H9 (cell line): ENCODE measurements at regions not wholly inside any gene's neighbourhood (a gene's known extent, or its start where the extent isn't known, plus 50 kb on each side); places are given as distances from the start of the nearest gene placed in this dataset.

ENCODE experiments used
- DNase-seq: peaks from one replicate; pipeline ENCODE4 v3.0.0-alpha.2; 2017
- H2AFZ ChIP-seq: one replicate; pipeline ENCODE4 v1.6.1; 2013; ENCODE audit warnings: mild to moderate bottlenecking, low read length, control low read depth, moderate library complexity
- H2AK5ac ChIP-seq: 2 replicates; pipeline ENCODE4 v1.6.1; 2013; ENCODE audit warnings: low read length, control low read depth, mixed read lengths; ENCODE audit not compliant: insufficient read length
- H2BK120ac ChIP-seq: one replicate; pipeline ENCODE4 v1.6.1; 2013; ENCODE audit warnings: low read depth, mild to moderate bottlenecking, low read length, control low read depth, inconsistent platforms; ENCODE audit not compliant: poor library complexity, severe bottlenecking
- H2BK12ac ChIP-seq: 2 replicates; pipeline ENCODE4 v1.6.1; 2013; ENCODE audit warnings: low read length, control low read depth, mixed read lengths, low read depth; ENCODE audit not compliant: insufficient read length
- H2BK15ac ChIP-seq: 2 replicates; pipeline ENCODE4 v1.6.1; 2013; ENCODE audit warnings: low read depth, low read length, control low read depth
- H2BK20ac ChIP-seq: one replicate; pipeline ENCODE4 v1.6.1; 2013; ENCODE audit warnings: low read depth, mild to moderate bottlenecking, low read length, control low read depth, inconsistent platforms; ENCODE audit not compliant: poor library complexity, severe bottlenecking
- H2BK5ac ChIP-seq: 2 replicates; pipeline ENCODE4 v1.6.1; 2013; ENCODE audit warnings: low read length, control low read depth, mixed read lengths; ENCODE audit not compliant: insufficient read length
- H3K14ac ChIP-seq: 2 replicates; pipeline ENCODE4 v1.6.1; 2013; ENCODE audit warnings: low read length, control low read depth; ENCODE audit not compliant: insufficient read depth
- H3K18ac ChIP-seq: 2 replicates; pipeline ENCODE4 v1.6.1; 2013; ENCODE audit warnings: low read depth, mild to moderate bottlenecking, mixed read lengths, low read length, control low read depth; ENCODE audit not compliant: insufficient read length
- H3K23ac ChIP-seq: 2 replicates; pipeline ENCODE4 v1.6.1; 2013; ENCODE audit warnings: low read length, control low read depth, mixed read lengths, low read depth; ENCODE audit not compliant: insufficient read length
- H3K23me2 ChIP-seq: 2 replicates; pipeline ENCODE4 v1.6.1; 2013; ENCODE audit warnings: low read depth, mild to moderate bottlenecking, mixed read lengths, low read length, control low read depth; ENCODE audit not compliant: insufficient read length, poor library complexity, severe bottlenecking
- H3K27ac ChIP-seq: 2 replicates; pipeline ENCODE4 v1.5.1; 2013; ENCODE audit warnings: low read length, control low read depth, mixed read lengths, low read depth; ENCODE audit not compliant: insufficient read length
- H3K27me3 ChIP-seq: 2 replicates; pipeline ENCODE4 v1.6.1; 2013; ENCODE audit warnings: low read length, control low read depth, inconsistent platforms; ENCODE audit not compliant: insufficient read depth
- H3K4ac ChIP-seq: 2 replicates; pipeline ENCODE4 v1.6.1; 2013; ENCODE audit warnings: low read depth, mild to moderate bottlenecking, control low read depth, inconsistent platforms, low read length, moderate library complexity
- H3K4me1 ChIP-seq: 2 replicates; pipeline ENCODE4 v1.6.1; 2013; ENCODE audit warnings: low read length, control low read depth, inconsistent platforms; ENCODE audit not compliant: insufficient read depth
- H3K4me2 ChIP-seq: 2 replicates; pipeline ENCODE4 v1.6.1; 2013; ENCODE audit warnings: low read length, control low read depth, mixed read lengths; ENCODE audit not compliant: insufficient read length, insufficient read depth
- H3K56ac ChIP-seq: 2 replicates; pipeline ENCODE4 v1.6.1; 2013; ENCODE audit warnings: low read depth, mild to moderate bottlenecking, mixed read lengths, low read length, control low read depth; ENCODE audit not compliant: insufficient read length
- H3K79me1 ChIP-seq: 2 replicates; pipeline ENCODE4 v1.6.1; 2013; ENCODE audit warnings: low read depth, mild to moderate bottlenecking, moderate library complexity, low read length, control low read depth, inconsistent platforms; ENCODE audit not compliant: insufficient read depth, poor library complexity, severe bottlenecking
- H3K79me2 ChIP-seq: 2 replicates; pipeline ENCODE4 v1.6.1; 2013; ENCODE audit warnings: low read length, control low read depth, inconsistent platforms; ENCODE audit not compliant: insufficient read depth
- H3K9ac ChIP-seq: 2 replicates; pipeline ENCODE4 v1.6.1; 2013; ENCODE audit warnings: low read length, control low read depth, mixed read lengths; ENCODE audit not compliant: insufficient read length; ENCODE audit errors: extremely low read depth
- H3K9me3 ChIP-seq: one replicate; pipeline ENCODE4 v1.6.1; 2013; ENCODE audit warnings: low read depth, low read length, inconsistent platforms; ENCODE audit not compliant: control insufficient read depth
- H3T11ph ChIP-seq: one replicate; pipeline ENCODE4 v1.6.1; 2013; ENCODE audit warnings: mild to moderate bottlenecking, low read length, control low read depth, inconsistent platforms
- H4K20me1 ChIP-seq: one replicate; pipeline ENCODE4 v1.6.1; 2013; ENCODE audit not compliant: control insufficient read depth, insufficient read length, insufficient read depth
- H4K5ac ChIP-seq: 2 replicates; pipeline ENCODE4 v1.6.1; 2013; ENCODE audit warnings: low read depth, mild to moderate bottlenecking, mixed read lengths, low read length, control low read depth; ENCODE audit not compliant: insufficient read length
- H4K8ac ChIP-seq: replicated peaks from 2 replicates; pipeline ENCODE4 v1.6.1; 2013; ENCODE audit warnings: low read length, control low read depth, mixed read lengths, low read depth; ENCODE audit not compliant: insufficient read length
- H4K91ac ChIP-seq: 2 replicates; pipeline ENCODE4 v1.6.1; 2013; ENCODE audit warnings: low read depth, mild to moderate bottlenecking, moderate library complexity, mixed read lengths, low read length, control low read depth; ENCODE audit not compliant: insufficient read length
- H3K27ac Mint-ChIP-seq, 3 experiments: 2 replicates in 2 of 3; 3 replicates in 1 of 3; pipeline ENCODE4 v1.8.0; 2020 to 2021; ENCODE audit warnings: mixed read lengths in 3 of 3, mild to moderate bottlenecking in 1 of 3, moderate library complexity in 1 of 3
- H3K27me3 Mint-ChIP-seq: 2 replicates; pipeline ENCODE4 v1.8.0; 2021; ENCODE audit warnings: low read depth, mild to moderate bottlenecking, moderate library complexity, mixed read lengths
- H3K36me3 Mint-ChIP-seq, 3 experiments: 2 replicates in 2 of 3; 3 replicates in 1 of 3; pipeline ENCODE4 v1.8.0; 2020 to 2021; ENCODE audit warnings: low read depth in 3 of 3, mixed read lengths in 3 of 3; ENCODE audit not compliant: insufficient read depth in 1 of 3
- H3K4me1 Mint-ChIP-seq, 2 experiments: 2 replicates each; pipeline ENCODE4 v1.8.0; 2020; ENCODE audit warnings: mixed read lengths in 2 of 2
- H3K4me3 Mint-ChIP-seq, 2 experiments: 2 replicates in 1 of 2; 3 replicates in 1 of 2; pipeline ENCODE4 v1.8.0; 2020 to 2021; ENCODE audit warnings: mild to moderate bottlenecking in 2 of 2, mixed read lengths in 2 of 2, moderate library complexity in 1 of 2
- H3K9me3 Mint-ChIP-seq, 2 experiments: 2 replicates in 1 of 2; 3 replicates in 1 of 2; pipeline ENCODE4 v1.8.0; 2020; ENCODE audit warnings: mild to moderate bottlenecking in 2 of 2, mixed read lengths in 2 of 2, moderate library complexity in 1 of 2
- WGBS: extraction: QIAGEN DNeasy Blood & Tissue Kit; methylation state at CpG from one replicate; pipeline ENCODE4 v1.1.7; 2013; ENCODE audit warnings: missing lambda C conversion rate, low lambda C conversion rate, mixed read lengths; ENCODE audit not compliant: insufficient read length; ENCODE audit errors: extremely low coverage; 5-methylcytosine and 5-hydroxymethylcytosine counted together
- TF ChIP-seq, protein P1 (sequence below): fragments of 200-600 bp; sonication (generic); conservative IDR thresholded peaks from 3 replicates; pipeline ENCODE4 v1.8.0; 2021; ENCODE audit warnings: antibody characterized with exemption, mild to moderate bottlenecking

GRCh38 chr20:63108247-63108646 lies 101.5 kb upstream of the BHLHE23 start:
- H3K4me2 ChIP-seq = no peak overlapping the region
- H3K23me2 ChIP-seq = peaks cover under 1% of the 10 kb centered on the region
- H4K5ac ChIP-seq = no peak overlapping the region
- H3K27me3 Mint-ChIP-seq = peaks cover 74% of the 10 kb centered on the region
- H3T11ph ChIP-seq = no peak overlapping the region
- no peak overlapping the region for H3K4me3 Mint-ChIP-seq
- H2BK12ac ChIP-seq = no peak overlapping the region
- no peaks in the 10 kb centered on the region for H3K27me3 ChIP-seq
- TF ChIP-seq, protein P1, sequence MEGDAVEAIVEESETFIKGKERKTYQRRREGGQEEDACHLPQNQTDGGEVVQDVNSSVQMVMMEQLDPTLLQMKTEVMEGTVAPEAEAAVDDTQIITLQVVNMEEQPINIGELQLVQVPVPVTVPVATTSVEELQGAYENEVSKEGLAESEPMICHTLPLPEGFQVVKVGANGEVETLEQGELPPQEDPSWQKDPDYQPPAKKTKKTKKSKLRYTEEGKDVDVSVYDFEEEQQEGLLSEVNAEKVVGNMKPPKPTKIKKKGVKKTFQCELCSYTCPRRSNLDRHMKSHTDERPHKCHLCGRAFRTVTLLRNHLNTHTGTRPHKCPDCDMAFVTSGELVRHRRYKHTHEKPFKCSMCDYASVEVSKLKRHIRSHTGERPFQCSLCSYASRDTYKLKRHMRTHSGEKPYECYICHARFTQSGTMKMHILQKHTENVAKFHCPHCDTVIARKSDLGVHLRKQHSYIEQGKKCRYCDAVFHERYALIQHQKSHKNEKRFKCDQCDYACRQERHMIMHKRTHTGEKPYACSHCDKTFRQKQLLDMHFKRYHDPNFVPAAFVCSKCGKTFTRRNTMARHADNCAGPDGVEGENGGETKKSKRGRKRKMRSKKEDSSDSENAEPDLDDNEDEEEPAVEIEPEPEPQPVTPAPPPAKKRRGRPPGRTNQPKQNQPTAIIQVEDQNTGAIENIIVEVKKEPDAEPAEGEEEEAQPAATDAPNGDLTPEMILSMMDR = no peak
- no peaks in the 10 kb centered on the region for H4K20me1 ChIP-seq
- H3K18ac ChIP-seq = no peak overlapping the region
- H3K79me2 ChIP-seq = no peaks in the 10 kb centered on the region
- H3K4me1 Mint-ChIP-seq = no peaks in the 10 kb centered on the region
- peaks cover 9 to 22% of the 10 kb centered on the region in 2 experiments; a peak in 4 of 5 replicates for H3K9me3 Mint-ChIP-seq
- no peak overlapping the region for H2BK5ac ChIP-seq
- H3K27ac Mint-ChIP-seq = no peak overlapping the region
- no peak overlapping the region for H3K9ac ChIP-seq
- no peak overlapping the region for H3K14ac ChIP-seq
- no peak overlapping the region for H2BK120ac ChIP-seq
- no peak overlapping the region for H2AFZ ChIP-seq
- no peak overlapping the region for H2AK5ac ChIP-seq
- H3K4ac ChIP-seq = no peak overlapping the region
- H3K56ac ChIP-seq = no peak overlapping the region
- no peak overlapping the region for H2BK20ac ChIP-seq
- H4K91ac ChIP-seq = no peak overlapping the region
- no peak overlapping the region for H3K23ac ChIP-seq
- no peaks in the 10 kb centered on the region for H3K36me3 Mint-ChIP-seq
- H3K27ac ChIP-seq = no peak overlapping the region
- no peaks in the 10 kb centered on the region for H3K79me1 ChIP-seq
- no peaks in the 10 kb centered on the region for H3K4me1 ChIP-seq
- WGBS = no CpG with 5 or more reads among the region's 9 CpGs
- no peak for DNase-seq
- no peak overlapping the region for H2BK15ac ChIP-seq
- no peak overlapping the region for H4K8ac ChIP-seq
- H3K9me3 ChIP-seq = no peaks in the 10 kb centered on the region
